ENCODE measurements at regions not wholly inside any gene's neighbourhood (a gene's known extent, or its start where the extent isn't known, plus 50 kb on each side); places are given as distances from the start of the nearest gene placed in this dataset.

DNA sequence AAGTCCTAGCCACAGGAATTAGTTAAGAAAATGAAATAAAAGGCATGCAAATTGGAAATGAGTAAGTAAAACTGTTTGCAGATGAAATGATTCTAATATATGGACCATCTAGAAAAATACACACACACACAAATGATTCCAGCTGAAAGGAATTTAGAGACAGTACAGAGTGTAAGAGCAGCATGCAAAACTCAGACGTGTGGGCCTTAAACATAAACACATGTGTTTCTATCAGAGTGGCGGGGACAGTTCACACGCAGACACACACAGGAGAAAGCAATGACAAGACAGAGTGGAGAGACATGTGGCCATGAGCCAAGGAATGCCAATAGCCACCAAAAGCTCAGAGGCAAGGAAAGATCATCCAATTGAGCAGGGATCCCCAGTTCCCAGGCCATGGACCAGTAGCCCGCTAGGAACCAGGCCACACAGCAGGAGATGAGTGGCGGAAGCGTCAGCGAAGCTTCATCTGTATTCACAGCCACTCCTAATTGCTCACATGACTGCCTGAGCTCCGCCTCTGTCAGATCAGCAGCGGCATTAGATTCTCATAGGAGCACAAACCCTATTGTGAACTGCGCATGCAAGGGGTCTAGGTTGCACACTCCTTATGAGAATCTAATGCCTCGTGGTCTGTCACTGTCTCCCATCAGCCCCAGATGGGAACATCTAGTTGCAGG is 155.4 kb downstream of the ARL4C start:
- DNase-seq = no peak

DNA sequence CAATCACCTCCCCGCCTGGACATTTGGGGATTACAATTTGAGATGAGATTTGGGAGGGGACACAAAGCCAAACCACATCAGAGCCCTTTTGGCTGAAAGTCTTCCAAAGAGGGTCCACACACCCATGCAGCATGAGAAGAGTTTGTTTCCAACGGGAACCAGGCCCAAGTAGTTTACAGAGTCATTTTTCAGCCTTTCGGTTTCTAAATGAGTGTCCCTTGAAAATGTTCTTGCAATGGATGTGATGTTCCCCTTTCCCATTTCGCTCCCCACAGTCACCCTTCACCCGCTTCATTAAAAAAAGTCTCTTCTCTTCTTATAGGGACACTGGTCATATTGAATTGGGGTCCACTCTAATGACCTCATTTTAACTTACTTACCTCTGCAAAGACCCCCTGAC is 157.4 kb downstream of the ARL4C start:
- no peak for DNase-seq

GRCh38 chr2:234339011-234339410 is 157.9 kb downstream of the ARL4C start:
- no peak for DNase-seq

DNA sequence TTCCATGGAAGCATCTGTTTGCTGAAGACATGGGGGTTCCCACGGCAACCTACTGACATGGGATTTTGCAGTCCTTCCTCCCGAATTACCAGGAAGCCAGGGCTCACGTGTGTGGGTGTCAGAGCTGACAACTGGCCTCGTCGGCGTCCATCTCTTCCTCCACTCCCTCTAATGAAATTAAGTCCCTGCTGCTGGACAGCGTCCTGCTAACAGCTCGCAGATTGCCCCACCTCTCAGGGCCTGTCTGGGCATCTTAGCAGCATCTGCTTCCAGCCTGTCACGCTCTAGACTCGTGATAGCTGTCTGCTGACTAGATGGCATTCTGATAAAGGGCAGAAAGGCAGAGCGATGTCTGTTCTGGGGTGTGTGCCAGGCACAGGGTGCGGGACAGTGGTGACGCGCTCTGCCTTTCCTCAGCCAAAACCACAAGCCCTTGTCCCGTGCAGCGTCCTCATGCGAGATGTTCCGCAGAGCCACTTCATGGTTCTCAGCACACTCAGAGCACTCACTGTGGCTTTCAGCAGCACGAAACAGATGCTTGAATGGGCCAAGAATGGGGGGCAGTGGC is 161.1 kb downstream of the ARL4C start:
- DNase-seq = peak in 44 of 56 donors; percentile 5 to 85 (median 46)

GRCh38 chr2:234334756-234335155 is 162.1 kb downstream of the ARL4C start:
- DNase-seq = no peak

GRCh38 chr2:234334151-234334550 is 162.7 kb downstream of the ARL4C start:
- DNase-seq = no peak

GRCh38 chr2:234333168-234334130 is 163.4 kb downstream of the ARL4C start:
- DNase-seq = no peak

- no peak for DNase-seq
Observed at GRCh38 chr2:234331966-234332365, 164.9 kb downstream of the ARL4C start.

DNA sequence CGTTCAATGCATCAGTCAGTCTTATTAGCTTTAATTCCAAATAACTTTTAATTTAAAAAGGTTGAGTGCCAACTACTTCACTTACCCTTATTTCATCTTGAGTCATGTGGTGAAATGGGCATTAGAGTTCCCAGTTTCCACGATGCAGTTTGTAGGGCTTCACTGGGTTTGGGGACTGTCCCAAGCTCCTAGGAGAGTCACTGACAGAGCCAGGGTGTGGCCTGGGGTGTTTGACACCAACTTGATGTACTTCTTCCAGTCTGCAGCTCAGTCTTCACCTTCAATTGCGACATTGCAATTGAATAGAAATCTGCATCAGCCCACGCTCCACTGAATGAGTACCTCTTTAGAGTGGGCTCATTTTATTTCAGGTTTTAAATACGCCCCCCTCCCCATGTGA is 165.3 kb downstream of the ARL4C start:
- DNase-seq = no peak

DNA sequence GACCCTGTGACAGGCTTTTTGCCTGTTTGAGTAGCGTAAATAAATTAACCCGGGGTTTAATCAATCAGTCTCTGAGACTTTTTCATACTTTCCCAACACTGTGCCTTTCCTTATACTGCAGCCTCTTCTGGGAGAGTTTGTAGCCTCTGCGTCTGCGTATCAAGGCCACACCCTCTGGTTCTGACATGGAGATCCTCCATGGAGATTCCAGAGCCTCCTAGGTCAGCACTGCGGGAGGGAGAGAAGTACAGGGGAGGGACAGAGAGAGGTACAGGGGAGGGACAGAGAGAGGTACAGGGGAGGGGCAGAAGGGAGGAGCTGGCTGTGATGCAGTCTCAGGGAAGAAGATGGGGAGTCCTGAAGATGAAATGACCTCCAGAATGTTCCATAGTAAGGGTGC is 166.0 kb downstream of the ARL4C start:
- DNase-seq = no peak

- no peak for DNase-seq
Observed at GRCh38 chr2:234329202-234329960, 167.5 kb downstream of the ARL4C start.

DNA sequence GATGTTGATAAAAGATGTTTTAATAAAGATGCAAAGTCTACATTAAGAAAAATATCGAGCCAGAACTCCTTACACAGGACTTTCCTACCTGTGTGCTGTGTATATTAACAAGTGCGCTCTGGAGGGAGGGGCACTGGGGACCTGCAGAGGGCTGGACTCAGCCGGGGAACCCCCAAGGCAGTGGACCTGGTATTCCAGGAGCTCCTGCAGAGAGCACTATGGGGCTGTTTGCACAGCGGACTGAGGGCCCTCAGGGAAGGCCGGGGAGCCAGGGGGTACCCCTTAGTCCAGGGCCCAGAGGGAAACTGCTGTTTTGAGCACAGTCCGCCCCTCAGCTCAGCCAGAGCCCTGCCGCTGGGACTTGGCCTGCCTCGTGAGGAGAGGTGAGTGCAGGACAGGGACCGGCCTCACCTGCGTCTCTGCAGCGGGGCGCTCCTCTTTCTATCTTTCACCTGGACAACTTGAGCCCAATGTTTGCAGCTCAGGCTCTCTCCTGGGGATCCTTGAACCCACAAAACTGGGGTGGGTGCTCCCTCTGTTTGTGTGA is 168.4 kb downstream of the ARL4C start:
- DNase-seq = no peak

- no peak for DNase-seq
Observed at GRCh38 chr2:234326694-234327093, 170.2 kb downstream of the ARL4C start.

- peak in 29 of 56 donors; percentile 5 to 55 (median 23) for DNase-seq
Observed at GRCh38 chr2:234324116-234324515, 172.8 kb downstream of the ARL4C start.

DNA sequence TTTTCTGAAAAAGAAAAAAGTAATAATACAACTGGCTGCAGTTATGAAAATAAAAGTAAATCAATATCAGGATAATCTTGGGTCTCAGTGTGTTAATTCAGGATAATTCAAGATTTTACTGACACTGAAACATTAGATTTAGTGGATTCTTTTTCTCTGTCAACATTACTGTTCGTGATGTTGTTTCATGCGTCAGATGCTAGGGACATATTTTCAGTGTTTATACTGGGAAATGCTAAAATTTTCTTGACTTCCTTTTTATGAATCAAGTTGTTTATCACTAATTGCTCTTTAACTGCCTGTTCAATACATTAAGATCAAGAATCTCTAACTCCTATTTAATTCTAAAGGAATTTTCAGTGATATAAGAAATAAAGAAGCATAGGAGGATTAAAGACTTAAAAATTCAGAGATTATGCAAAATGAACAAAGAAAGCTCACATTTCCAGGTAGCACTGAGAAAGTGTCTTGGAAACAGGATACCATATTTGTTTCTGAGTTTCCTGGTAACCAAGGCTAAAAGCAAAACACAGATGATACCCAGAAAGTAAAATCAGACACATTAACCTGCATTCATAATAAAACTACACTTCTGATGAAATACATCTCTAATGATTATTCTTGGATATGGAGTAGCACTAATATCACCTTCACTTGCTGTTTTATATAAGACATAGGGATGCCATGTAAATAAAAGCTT is 174.0 kb downstream of the ARL4C start:
- no peak for DNase-seq

DNA sequence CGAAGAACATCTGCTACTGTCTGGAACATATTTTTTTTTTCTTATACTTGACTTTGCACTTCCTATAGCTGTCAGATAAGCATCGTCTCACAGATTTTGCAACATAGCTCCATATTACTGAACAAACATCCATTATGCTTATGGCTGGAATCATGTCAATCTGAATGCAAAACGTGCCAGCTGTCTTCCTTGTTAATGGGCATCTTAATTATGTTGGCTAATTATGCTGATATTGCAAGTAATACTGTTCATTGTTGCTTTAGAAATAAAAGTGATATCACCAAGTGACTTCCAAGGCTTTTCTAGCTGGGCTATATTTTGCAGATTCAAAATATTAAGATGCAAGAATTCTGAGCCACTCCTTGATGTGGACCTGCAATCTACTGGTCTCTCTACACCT is 176.8 kb downstream of the ARL4C start:
- DNase-seq = no peak

- no peak for DNase-seq
Observed at GRCh38 chr2:234318361-234318760, 178.5 kb downstream of the ARL4C start.

DNA sequence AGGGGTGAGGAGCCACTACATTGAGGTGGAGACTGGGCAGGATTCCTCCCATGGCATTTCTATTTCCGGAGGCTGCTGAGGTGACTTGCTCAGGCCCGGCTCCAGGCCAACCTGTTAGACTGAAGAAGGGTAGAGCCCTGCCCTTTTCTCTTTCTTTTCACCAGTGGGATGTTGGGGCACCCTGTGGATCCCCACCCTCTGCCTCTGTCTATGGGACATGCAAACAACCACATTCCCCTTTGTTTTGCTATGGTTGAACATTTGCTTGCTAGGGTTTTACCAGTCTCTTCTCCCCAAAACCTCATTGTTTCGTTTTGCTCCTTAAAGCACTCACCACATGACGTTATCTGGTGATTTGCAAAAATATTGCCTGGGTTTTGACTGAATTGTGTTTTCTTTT is 183.3 kb downstream of the ARL4C start:
- DNase-seq = no peak

DNA sequence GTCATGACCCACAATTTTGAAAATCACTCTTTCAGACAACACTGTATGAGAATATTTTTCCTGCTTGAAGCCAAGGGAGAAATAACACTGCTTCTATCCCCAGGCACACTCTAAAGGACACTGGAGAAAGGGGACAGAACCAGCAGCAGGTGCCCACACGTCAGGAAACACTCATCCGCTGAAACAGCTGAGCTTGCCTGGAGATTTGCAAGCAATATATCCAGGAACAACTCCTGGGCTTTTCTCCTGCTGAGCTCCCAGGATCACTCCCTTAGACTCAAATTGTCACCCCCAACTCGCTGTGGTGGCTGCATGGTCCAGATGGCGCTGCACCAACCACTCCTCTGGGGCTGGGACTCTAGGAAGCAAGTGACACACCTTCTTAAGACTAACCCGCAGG is 186.7 kb downstream of the ARL4C start:
- DNase-seq = no peak

- no peak for DNase-seq
Observed at GRCh38 chr2:234309431-234309830, 187.4 kb downstream of the ARL4C start.

DNA sequence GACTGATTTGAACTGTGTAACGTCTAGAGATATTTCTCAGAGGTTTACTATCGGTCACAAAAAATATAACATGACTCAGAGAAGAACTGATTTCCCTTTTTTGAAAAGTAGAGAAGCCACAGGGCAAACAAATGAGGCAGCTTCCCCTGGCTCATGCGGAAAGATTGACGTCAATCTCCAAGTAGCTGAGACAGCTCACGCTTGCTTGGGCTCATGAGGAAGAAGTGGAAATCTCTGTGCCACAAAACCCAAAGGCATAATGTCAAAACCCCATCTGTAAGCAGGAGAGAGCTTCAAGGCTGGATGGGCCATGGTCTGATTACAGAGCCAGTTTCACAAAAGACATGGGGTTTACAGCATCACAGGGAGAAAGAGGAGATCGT is 188.1 kb downstream of the ARL4C start:
- DNase-seq = peak in 2 of 56 donors; percentile 23 to 32
